Suprapubic skin (tissue), 4 donors: ENCODE measurements at regions not wholly inside any gene's neighbourhood (a gene's known extent, or its start where the extent isn't known, plus 50 kb on each side); places are given as distances from the start of the nearest gene placed in this dataset.

Experiments used
- POLR2A ChIP-seq, 2 donors: fragments of 450-650 bp; IDR thresholded peaks; one replicate each; pipeline ENCODE4 v1.6.1; 2017; ENCODE audit warnings: antibody characterized with exemption in 2 of 2, mild to moderate bottlenecking in 2 of 2, moderate library complexity in 2 of 2
- POLR2AphosphoS5 ChIP-seq, 3 donors: sonication (generic); formaldehyde crosslinking; IDR thresholded peaks; one replicate each; pipeline ENCODE4 v1.6.1; 2017; ENCODE audit warnings: antibody characterized with exemption in 3 of 3
- TF ChIP-seq, protein P1 (sequence below), 2 donors: fragments of 200-600 bp in 1 of 2; fragments of 450-650 bp in 1 of 2; sonication (generic) in 1 of 2; IDR thresholded peaks; one replicate each; pipeline ENCODE4 v1.5.1; 2016 to 2019; ENCODE audit warnings: antibody characterized with exemption in 2 of 2, mild to moderate bottlenecking in 1 of 2, moderate library complexity in 1 of 2

DNA sequence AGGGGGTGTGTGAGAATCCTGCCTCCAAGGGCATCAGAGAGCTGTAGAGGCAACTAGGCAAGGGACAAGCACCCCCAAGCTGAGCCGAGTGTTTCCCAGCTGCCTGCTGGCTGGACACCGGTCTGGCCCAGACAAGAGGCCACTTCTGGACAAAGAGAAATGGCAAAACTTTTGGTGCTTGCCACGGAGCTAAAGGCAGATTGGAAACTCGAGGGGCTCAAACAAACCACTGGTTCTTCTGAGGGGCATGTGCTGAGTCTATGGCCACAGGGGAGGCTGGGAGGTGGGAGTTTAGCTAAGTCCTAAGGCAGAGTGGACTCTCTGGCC lies 66.5 kb upstream of the INPP5A start:
- TF ChIP-seq POLR2AphosphoS5 (IDR thresholded peaks at IDR 0.05) (no peak), POLR2A (IDR thresholded peaks at IDR 0.05) (no peak)
- TF ChIP-seq, protein P1, sequence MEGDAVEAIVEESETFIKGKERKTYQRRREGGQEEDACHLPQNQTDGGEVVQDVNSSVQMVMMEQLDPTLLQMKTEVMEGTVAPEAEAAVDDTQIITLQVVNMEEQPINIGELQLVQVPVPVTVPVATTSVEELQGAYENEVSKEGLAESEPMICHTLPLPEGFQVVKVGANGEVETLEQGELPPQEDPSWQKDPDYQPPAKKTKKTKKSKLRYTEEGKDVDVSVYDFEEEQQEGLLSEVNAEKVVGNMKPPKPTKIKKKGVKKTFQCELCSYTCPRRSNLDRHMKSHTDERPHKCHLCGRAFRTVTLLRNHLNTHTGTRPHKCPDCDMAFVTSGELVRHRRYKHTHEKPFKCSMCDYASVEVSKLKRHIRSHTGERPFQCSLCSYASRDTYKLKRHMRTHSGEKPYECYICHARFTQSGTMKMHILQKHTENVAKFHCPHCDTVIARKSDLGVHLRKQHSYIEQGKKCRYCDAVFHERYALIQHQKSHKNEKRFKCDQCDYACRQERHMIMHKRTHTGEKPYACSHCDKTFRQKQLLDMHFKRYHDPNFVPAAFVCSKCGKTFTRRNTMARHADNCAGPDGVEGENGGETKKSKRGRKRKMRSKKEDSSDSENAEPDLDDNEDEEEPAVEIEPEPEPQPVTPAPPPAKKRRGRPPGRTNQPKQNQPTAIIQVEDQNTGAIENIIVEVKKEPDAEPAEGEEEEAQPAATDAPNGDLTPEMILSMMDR (IDR thresholded peaks at IDR 0.05) = no peak
